Lung (tissue), 11 donors: ENCODE measurements at regions not wholly inside any gene's neighbourhood (a gene's known extent, or its start where the extent isn't known, plus 50 kb on each side); places are given as distances from the start of the nearest gene placed in this dataset.

Experiments
- ATAC-seq: fragments of 200-7000 bp; cut with Tn5 transposase; one replicate; pipeline ENCODE4 v1.9.1; 2020; ENCODE audit warnings: moderate number of reproducible peaks; ENCODE audit not compliant: insufficient read depth, low FRiP score
- DNase-seq, 3 donors: peaks; one replicate each; pipeline ENCODE4 v3.0.0-alpha.2; 2013 to 2017
- H3K27ac ChIP-seq, 2 donors: one replicate each; pipeline ENCODE4 v1.5.1; 2013; ENCODE audit warnings: mild to moderate bottlenecking in 2 of 2, moderate library complexity in 2 of 2, control low read depth in 1 of 2, inconsistent platforms in 1 of 2, low read depth in 1 of 2, low read length in 1 of 2
- H3K27me3 ChIP-seq, 3 donors: one replicate each; pipeline ENCODE4 v1.5.1; 2013; ENCODE audit warnings: low read length in 2 of 3; ENCODE audit not compliant: control insufficient read depth in 3 of 3, insufficient read depth in 3 of 3
- H3K36me3 ChIP-seq, 4 donors: one replicate each; pipeline ENCODE4 v1.5.1; 2013; ENCODE audit warnings: low read length in 4 of 4, mild to moderate bottlenecking in 1 of 4, moderate library complexity in 1 of 4; ENCODE audit not compliant: control insufficient read depth in 4 of 4, insufficient read depth in 4 of 4
- H3K4me1 ChIP-seq, 5 donors: one replicate each; pipeline ENCODE4 v1.5.1; 2013; ENCODE audit warnings: low read length in 5 of 5, mild to moderate bottlenecking in 2 of 5, moderate library complexity in 1 of 5; ENCODE audit not compliant: control insufficient read depth in 5 of 5, insufficient read depth in 5 of 5
- H3K4me3 ChIP-seq: one replicate; pipeline ENCODE4 v1.5.1; 2013; ENCODE audit warnings: mild to moderate bottlenecking, control low read depth, moderate library complexity
- H3K9ac ChIP-seq, 2 donors: one replicate each; pipeline ENCODE4 v1.5.1; 2013; ENCODE audit warnings: low read length in 2 of 2, control low read depth in 1 of 2; ENCODE audit not compliant: insufficient read depth in 1 of 2
- H3K9me3 ChIP-seq, 4 donors: one replicate each; pipeline ENCODE4 v1.5.1; 2013; ENCODE audit warnings: low read length in 3 of 4, mild to moderate bottlenecking in 1 of 4, moderate library complexity in 1 of 4; ENCODE audit not compliant: control insufficient read depth in 4 of 4, insufficient read depth in 3 of 4
- WGBS, 2 donors: extraction: QIAGEN DNeasy Blood & Tissue Kit; methylation state at CpG; one replicate each; pipeline ENCODE4 v1.1.7; 2013; 5-methylcytosine and 5-hydroxymethylcytosine counted together
- TF ChIP-seq, protein P1 (sequence below): IDR thresholded peaks from 2 replicates; pipeline ENCODE4 v1.5.1; 2012; ENCODE audit warnings: mild to moderate bottlenecking; ENCODE audit errors: control extremely low read depth, extremely low read depth
- donor health status: control.
- donor health status: control.
- donor health status: Bipolar disorder and iron deficiency.
- donor health status: healthy.
- donor health status: DM: yes; HTN: yes; CAD: no.

DNA sequence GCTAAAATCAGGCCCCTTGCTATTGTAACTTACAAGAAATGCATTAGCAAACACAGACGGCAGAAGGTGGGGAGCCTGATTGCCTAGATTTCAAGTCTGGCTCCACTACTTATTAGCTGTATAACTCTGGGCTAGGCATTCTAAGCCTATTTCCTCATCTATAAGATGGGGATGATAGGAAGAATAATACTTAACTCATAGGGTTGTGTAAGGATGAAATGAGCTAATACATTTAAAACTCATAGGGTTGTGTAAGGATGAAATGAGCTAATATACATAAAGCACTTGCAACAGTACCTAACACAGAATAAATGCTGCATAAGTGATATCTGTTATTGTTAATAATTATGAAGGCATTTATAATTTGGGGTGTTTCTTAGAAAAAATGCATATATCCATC lies 60.1 kb upstream of the DIO2 start:
- TF ChIP-seq, protein P1, sequence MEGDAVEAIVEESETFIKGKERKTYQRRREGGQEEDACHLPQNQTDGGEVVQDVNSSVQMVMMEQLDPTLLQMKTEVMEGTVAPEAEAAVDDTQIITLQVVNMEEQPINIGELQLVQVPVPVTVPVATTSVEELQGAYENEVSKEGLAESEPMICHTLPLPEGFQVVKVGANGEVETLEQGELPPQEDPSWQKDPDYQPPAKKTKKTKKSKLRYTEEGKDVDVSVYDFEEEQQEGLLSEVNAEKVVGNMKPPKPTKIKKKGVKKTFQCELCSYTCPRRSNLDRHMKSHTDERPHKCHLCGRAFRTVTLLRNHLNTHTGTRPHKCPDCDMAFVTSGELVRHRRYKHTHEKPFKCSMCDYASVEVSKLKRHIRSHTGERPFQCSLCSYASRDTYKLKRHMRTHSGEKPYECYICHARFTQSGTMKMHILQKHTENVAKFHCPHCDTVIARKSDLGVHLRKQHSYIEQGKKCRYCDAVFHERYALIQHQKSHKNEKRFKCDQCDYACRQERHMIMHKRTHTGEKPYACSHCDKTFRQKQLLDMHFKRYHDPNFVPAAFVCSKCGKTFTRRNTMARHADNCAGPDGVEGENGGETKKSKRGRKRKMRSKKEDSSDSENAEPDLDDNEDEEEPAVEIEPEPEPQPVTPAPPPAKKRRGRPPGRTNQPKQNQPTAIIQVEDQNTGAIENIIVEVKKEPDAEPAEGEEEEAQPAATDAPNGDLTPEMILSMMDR = no peak
- Histone ChIP-seq H3K9ac (no peak overlapping the region), H3K4me3 (no peak overlapping the region), H3K4me1 (no peaks in the 10 kb centered on the region), H3K27ac (no peak overlapping the region), H3K9me3 (no peaks in the 10 kb centered on the region), H3K27me3 (no peaks in the 10 kb centered on the region), H3K36me3 (no peaks in the 10 kb centered on the region)
- DNase-seq = no peak
- 85 to 91% methylated on average over 1 of the region's 1 CpG for WGBS, 2 donors
- no peak for ATAC-seq

DNA sequence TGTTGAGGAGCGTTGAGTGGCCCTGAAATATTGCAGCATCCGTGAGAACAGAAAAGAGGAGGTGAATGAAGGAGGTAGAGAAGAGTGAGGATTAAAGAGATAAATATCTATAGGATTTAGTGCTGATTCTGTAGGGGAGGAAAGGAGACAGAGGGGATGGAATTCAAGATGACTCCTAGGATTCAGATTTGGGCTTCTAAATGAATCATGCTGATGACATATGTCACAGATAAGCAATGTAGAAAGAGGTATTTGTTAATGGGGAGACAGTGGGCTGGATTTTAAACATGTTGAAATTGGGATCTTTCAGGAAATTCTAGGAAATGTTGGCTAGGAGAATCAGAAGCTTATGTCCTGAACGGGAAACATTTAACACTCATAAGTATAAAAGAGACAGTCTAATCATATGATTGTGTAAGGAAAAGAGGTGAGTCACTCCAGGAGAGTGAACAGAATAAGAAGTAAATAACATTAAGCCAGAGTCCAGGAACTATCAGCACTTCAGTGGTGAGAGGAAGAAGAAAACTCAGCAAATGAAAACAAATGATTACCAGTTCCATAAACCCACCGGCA lies 58.1 kb upstream of the DIO2 start:
- no peak overlapping the region for H3K9ac ChIP-seq
- H3K27me3 ChIP-seq = no peaks in the 10 kb centered on the region
- DNase-seq = no peak
- no peaks in the 10 kb centered on the region for H3K9me3 ChIP-seq
- no peak overlapping the region for H3K4me3 ChIP-seq
- no peaks in the 10 kb centered on the region for H3K4me1 ChIP-seq
- ATAC-seq = no peak
- WGBS, 2 donors = 74% methylated on average over 4 of the region's 4 CpGs
- no peaks in the 10 kb centered on the region for H3K36me3 ChIP-seq
- no peak overlapping the region for H3K27ac ChIP-seq
- TF ChIP-seq, protein P1 = no peak

DNA sequence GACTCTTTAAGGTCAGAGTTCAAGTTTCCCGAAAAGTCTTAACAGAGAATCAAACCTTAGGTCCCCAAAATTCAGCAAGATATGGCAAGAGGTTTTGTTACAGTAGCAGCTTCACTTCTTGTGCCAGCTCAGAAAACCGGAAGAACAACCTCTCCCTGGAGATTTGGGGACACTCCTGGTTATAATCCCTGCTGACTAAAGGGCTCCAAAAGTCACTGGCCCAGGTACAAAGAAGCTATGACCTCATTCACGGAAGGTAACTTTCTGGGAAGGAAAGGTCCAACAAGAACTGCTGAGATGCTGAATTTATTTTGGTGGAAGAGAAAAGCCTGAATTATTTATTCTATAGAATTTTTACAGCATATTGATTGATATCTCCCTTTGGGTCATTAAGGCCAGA lies 55.6 kb upstream of the DIO2 start:
- H3K4me1 ChIP-seq = no peaks in the 10 kb centered on the region
- H3K9ac ChIP-seq = no peak overlapping the region
- TF ChIP-seq, protein P1 = no peak
- no peaks in the 10 kb centered on the region for H3K9me3 ChIP-seq
- H3K36me3 ChIP-seq = no peaks in the 10 kb centered on the region
- ATAC-seq = no peak
- H3K4me3 ChIP-seq = no peak overlapping the region
- no peak overlapping the region for H3K27ac ChIP-seq
- 85% methylated on average over 3 of the region's 3 CpGs for WGBS, 2 donors
- no peak for DNase-seq
- no peaks in the 10 kb centered on the region for H3K27me3 ChIP-seq

DNA sequence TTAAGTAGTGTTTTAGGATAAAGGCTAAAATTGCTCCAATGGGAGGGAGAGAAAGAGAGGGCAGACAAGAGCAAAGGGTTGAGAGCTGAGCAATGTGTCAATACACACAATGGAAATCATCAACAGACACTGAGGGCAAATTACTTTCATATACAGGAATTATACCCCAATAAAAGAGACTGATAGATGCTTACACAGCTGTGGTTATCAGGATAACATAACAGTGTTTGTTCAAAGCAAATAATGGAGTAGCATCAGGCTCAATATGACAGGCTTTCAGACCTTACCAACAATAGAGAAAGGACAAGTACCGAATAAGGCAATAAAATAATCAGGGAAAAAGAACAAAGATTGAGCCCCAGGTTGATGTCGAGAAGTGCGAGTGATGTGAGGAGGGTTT lies 53.4 kb upstream of the DIO2 start:
- ATAC-seq = no peak
- Histone ChIP-seq H3K9ac (no peak overlapping the region), H3K4me1 (no peaks in the 10 kb centered on the region), H3K4me3 (no peak overlapping the region), H3K27ac (no peak overlapping the region), H3K27me3 (no peaks in the 10 kb centered on the region), H3K9me3 (no peaks in the 10 kb centered on the region), H3K36me3 (no peaks in the 10 kb centered on the region)
- 91% methylated on average over 3 of the region's 3 CpGs for WGBS, 2 donors
- DNase-seq = no peak
- TF ChIP-seq, protein P1 = no peak
